CD4-positive, alpha-beta T cell (primary cell): ENCODE measurements at regions not wholly inside any gene's neighbourhood (a gene's known extent, or its start where the extent isn't known, plus 50 kb on each side); places are given as distances from the start of the nearest gene placed in this dataset.
A peak's percentile ranks its signal among the peaks of the same experiment; 100 is the strongest.

Source experiments
- ATAC-seq: fragments of 200-7000 bp; cut with Tn5 transposase; one replicate; pipeline ENCODE4 v1.10.0; 2022; ENCODE audit warnings: mild to moderate bottlenecking; ENCODE audit not compliant: poor library complexity
- CTCF ChIA-PET: fragments of 350-600 bp; sonication (Branson Sonifier 250); formaldehyde crosslinking; loops from one replicate; lab custom pipeline; 2021; ENCODE audit warnings: antibody characterized with exemption, inconsistent platforms; lab: Charles Lee
- POLR2A ChIA-PET: fragments of 350-600 bp; sonication (Branson Sonifier 250); formaldehyde crosslinking; loops from one replicate; lab custom pipeline; 2021; ENCODE audit warnings: antibody characterized with exemption, inconsistent platforms; lab: Charles Lee
- DNase-seq, 14 experiments: peaks; one replicate each; pipeline ENCODE4 v3.0.0-alpha.2; 2013 to 2020; ENCODE audit warnings: mixed read lengths in 2 of 14
- H3K27ac ChIP-seq, 2 donors: one replicate each; pipeline versions ENCODE4 v1.5.1 to v1.7.0; 2013; ENCODE audit warnings: low read length in 2 of 2, low read depth in 1 of 2, mild to moderate bottlenecking in 1 of 2
- H3K27me3 ChIP-seq, 2 experiments: 1 replicate in 1 of 2; 2 replicates in 1 of 2; pipeline versions ENCODE4 v1.6.1 to v1.7.0; 2013; ENCODE audit warnings: low read length in 2 of 2, control low read depth in 1 of 2, mild to moderate bottlenecking in 1 of 2, moderate library complexity in 1 of 2; ENCODE audit not compliant: insufficient read depth in 2 of 2, control insufficient read depth in 1 of 2
- H3K36me3 ChIP-seq: one replicate; pipeline ENCODE4 v1.6.1; 2013; ENCODE audit warnings: low read length, control low read depth; ENCODE audit not compliant: insufficient read depth
- H3K4me1 ChIP-seq: one replicate; pipeline ENCODE4 v1.6.1; 2013; ENCODE audit warnings: low read length, control low read depth; ENCODE audit not compliant: insufficient read depth
- H3K4me3 ChIP-seq: one replicate; pipeline ENCODE4 v1.5.1; 2013; ENCODE audit warnings: mild to moderate bottlenecking, low read length, moderate library complexity
- H3K9me3 ChIP-seq, 2 experiments: 1 replicate in 1 of 2; 2 replicates in 1 of 2; pipeline versions ENCODE4 v1.6.1 to v1.7.0; 2013; ENCODE audit warnings: low read length in 2 of 2, mild to moderate bottlenecking in 2 of 2, control low read depth in 1 of 2, moderate library complexity in 1 of 2; ENCODE audit not compliant: control insufficient read depth in 1 of 2, insufficient read depth in 1 of 2
- H3K27ac Mint-ChIP-seq: one replicate; pipeline ENCODE4 v1.8.0; 2020; ENCODE audit warnings: mixed read lengths
- H3K27me3 Mint-ChIP-seq: one replicate; pipeline ENCODE4 v1.8.0; 2021; ENCODE audit warnings: mixed read lengths
- H3K36me3 Mint-ChIP-seq: one replicate; pipeline ENCODE4 v1.8.0; 2021; ENCODE audit warnings: low read depth, mixed read lengths
- H3K4me1 Mint-ChIP-seq: one replicate; pipeline ENCODE4 v1.8.0; 2021; ENCODE audit warnings: low read depth, mixed read lengths
- H3K4me3 Mint-ChIP-seq: one replicate; pipeline ENCODE4 v1.8.0; 2020; ENCODE audit warnings: mild to moderate bottlenecking, mixed read lengths
- H3K9me3 Mint-ChIP-seq: one replicate; pipeline ENCODE4 v1.8.0; 2020; ENCODE audit warnings: mixed read lengths
- intact Hi-C, 2 experiments: fragments of 100-400 bp; cut with DNase I in 1 of 2; cut with micrococcal nuclease in 1 of 2; formaldehyde crosslinking; loops; one replicate each; pipeline versions ENCODE4 v1.15.1 to v1.9.0; 2023 to 2025; cut with DNase I, micrococcal nuclease
- TF ChIP-seq, protein P1 (sequence below): fragments of 200-600 bp; IDR thresholded peaks from one replicate; pipeline ENCODE4 v1.8.0; 2022; ENCODE audit warnings: antibody characterized with exemption, mild to moderate bottlenecking

- Mint-ChIP-seq H3K4me1 (peaks cover 7% of the 10 kb centered on the region), H3K36me3 (no peaks in the 10 kb centered on the region), H3K4me3 (no peak overlapping the region), H3K9me3 (no peaks in the 10 kb centered on the region), H3K27ac (no peak overlapping the region), H3K27me3 (peaks cover 5% of the 10 kb centered on the region)
- no peak for ATAC-seq
- H3K27me3 ChIP-seq: no peaks in the 10 kb centered on the region
- H3K36me3 ChIP-seq: no peaks in the 10 kb centered on the region
- H3K27ac ChIP-seq: no peak overlapping the region
- peaks cover 0 to 24% of the 10 kb centered on the region in 2 experiments for H3K9me3 ChIP-seq
- CTCF ChIA-PET: no interaction called here
- intact Hi-C loops: loop anchor here in 1 of 2 experiments (10.0 kb wide), 1 partner anchor 46 kb away; no protein-coding TSS in a partner anchor
- DNase-seq: no peak
- POLR2A ChIA-PET: interaction anchor here (0.9 to 1.5 kb wide), 2 partner anchors 1860 to 1862 kb away, joined by 3 to 4 read pairs; no protein-coding TSS in a partner anchor
- no peak overlapping the region for H3K4me3 ChIP-seq
- TF ChIP-seq, protein P1, sequence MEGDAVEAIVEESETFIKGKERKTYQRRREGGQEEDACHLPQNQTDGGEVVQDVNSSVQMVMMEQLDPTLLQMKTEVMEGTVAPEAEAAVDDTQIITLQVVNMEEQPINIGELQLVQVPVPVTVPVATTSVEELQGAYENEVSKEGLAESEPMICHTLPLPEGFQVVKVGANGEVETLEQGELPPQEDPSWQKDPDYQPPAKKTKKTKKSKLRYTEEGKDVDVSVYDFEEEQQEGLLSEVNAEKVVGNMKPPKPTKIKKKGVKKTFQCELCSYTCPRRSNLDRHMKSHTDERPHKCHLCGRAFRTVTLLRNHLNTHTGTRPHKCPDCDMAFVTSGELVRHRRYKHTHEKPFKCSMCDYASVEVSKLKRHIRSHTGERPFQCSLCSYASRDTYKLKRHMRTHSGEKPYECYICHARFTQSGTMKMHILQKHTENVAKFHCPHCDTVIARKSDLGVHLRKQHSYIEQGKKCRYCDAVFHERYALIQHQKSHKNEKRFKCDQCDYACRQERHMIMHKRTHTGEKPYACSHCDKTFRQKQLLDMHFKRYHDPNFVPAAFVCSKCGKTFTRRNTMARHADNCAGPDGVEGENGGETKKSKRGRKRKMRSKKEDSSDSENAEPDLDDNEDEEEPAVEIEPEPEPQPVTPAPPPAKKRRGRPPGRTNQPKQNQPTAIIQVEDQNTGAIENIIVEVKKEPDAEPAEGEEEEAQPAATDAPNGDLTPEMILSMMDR: no peak
- H3K4me1 ChIP-seq: peaks cover 10% of the 10 kb centered on the region
These were observed 180.5 kb downstream of the GOLGA6L6 start for GRCh38 chr15:20361091-20361490.

GRCh38 chr15:20358779-20359414, 182.7 kb downstream of the GOLGA6L6 start:
- no peak overlapping the region for H3K4me3 Mint-ChIP-seq
- Histone ChIP-seq H3K27me3 (no peaks in the 10 kb centered on the region), H3K36me3 (no peaks in the 10 kb centered on the region), H3K4me3 (no peak overlapping the region), H3K4me1 (peaks cover 16% of the 10 kb centered on the region), H3K27ac (no peak overlapping the region), H3K9me3 (peaks cover 0 to 27% of the 10 kb centered on the region in 2 experiments)
- DNase-seq (no peak), ATAC-seq (no peak)
- TF ChIP-seq, protein P1: no peak
- ChIA-PET CTCF (no interaction called here), POLR2A (interaction anchor here (6.6 kb wide), 1 partner anchor 1864 kb away, joined by 59 read pairs; no protein-coding TSS in a partner anchor)
- H3K27ac Mint-ChIP-seq: no peak overlapping the region
- no peaks in the 10 kb centered on the region for H3K9me3 Mint-ChIP-seq
- H3K27me3 Mint-ChIP-seq: peaks cover 5% of the 10 kb centered on the region
- H3K36me3 Mint-ChIP-seq: no peaks in the 10 kb centered on the region
- intact Hi-C loops: loop anchor here (1.0 to 10.0 kb wide), 6 partner anchors 8 to 1866 kb away; no protein-coding TSS in a partner anchor
- H3K4me1 Mint-ChIP-seq: peaks cover 7% of the 10 kb centered on the region

- no peaks in the 10 kb centered on the region for H3K9me3 Mint-ChIP-seq
- H3K4me1 Mint-ChIP-seq: peaks cover 7% of the 10 kb centered on the region
- ATAC-seq (no peak), DNase-seq (peak in 4 of 14 experiments; percentile 4 to 51 (median 33))
- H3K36me3 ChIP-seq: no peaks in the 10 kb centered on the region
- POLR2A ChIA-PET: interaction anchor here (6.6 kb wide), 1 partner anchor 1864 kb away, joined by 59 read pairs; no protein-coding TSS in a partner anchor
- no peak overlapping the region for H3K27ac Mint-ChIP-seq
- peaks cover 23% of the 10 kb centered on the region for H3K4me1 ChIP-seq
- CTCF ChIA-PET: no interaction called here
- peaks cover 5% of the 10 kb centered on the region for H3K27me3 Mint-ChIP-seq
- no peak overlapping the region for H3K4me3 Mint-ChIP-seq
- H3K4me3 ChIP-seq: no peak overlapping the region
- intact Hi-C loops: loop anchor here (1.0 to 10.0 kb wide), 5 partner anchors 9 to 1867 kb away; no protein-coding TSS in a partner anchor
- TF ChIP-seq, protein P1: no peak
- H3K27ac ChIP-seq: no peak overlapping the region
- H3K27me3 ChIP-seq: no peaks in the 10 kb centered on the region
- no peaks in the 10 kb centered on the region for H3K36me3 Mint-ChIP-seq
- H3K9me3 ChIP-seq: peaks cover 0 to 29% of the 10 kb centered on the region in 2 experiments
These were observed 183.4 kb downstream of the GOLGA6L6 start for GRCh38 chr15:20358066-20358778.
